ENCODE measurements at regions not wholly inside any gene's neighbourhood (a gene's known extent, or its start where the extent isn't known, plus 50 kb on each side); places are given as distances from the start of the nearest gene placed in this dataset.

GRCh38 chr12:118855858-118856257, 125.5 kb upstream of the SRRM4 start:
- TF ChIP-seq CTCF (IDR thresholded peaks at IDR 0.05) (no peak), POLR2A (IDR thresholded peaks at IDR 0.05) (no peak)
